Spleen (tissue), 11 donors: ENCODE measurements at regions not wholly inside any gene's neighbourhood (a gene's known extent, or its start where the extent isn't known, plus 50 kb on each side); places are given as distances from the start of the nearest gene placed in this dataset.

Experiments
- DNase-seq: peaks from one replicate; pipeline ENCODE4 v3.0.0-alpha.2; 2020
- H3K27ac ChIP-seq, 8 donors: fragments of 200-600 bp; sonication (generic) in 7 of 8; 1 replicate in 4 of 8; 2 replicates in 4 of 8; pipeline versions ENCODE4 v1.5.0 to v1.8.0; 2016 to 2021; ENCODE audit warnings: inconsistent platforms in 4 of 8, mild to moderate bottlenecking in 4 of 8, moderate library complexity in 1 of 8
- H3K27me3 ChIP-seq, 7 donors: fragments of 200-600 bp; sonication (generic) in 6 of 7; replicated peaks in 1 of 7; 1 replicate in 4 of 7; 2 replicates in 3 of 7; pipeline versions ENCODE4 v1.5.0 to v1.8.0; 2016 to 2021; ENCODE audit warnings: inconsistent platforms in 3 of 7, mild to moderate bottlenecking in 1 of 7
- H3K36me3 ChIP-seq, 6 donors: fragments of 200-600 bp; sonication (generic) in 5 of 6; 1 replicate in 4 of 6; 2 replicates in 2 of 6; pipeline versions ENCODE4 v1.5.0 to v1.8.0; 2016 to 2021; ENCODE audit warnings: inconsistent platforms in 2 of 6
- H3K4me1 ChIP-seq, 6 donors: fragments of 200-600 bp; sonication (generic) in 5 of 6; 1 replicate in 3 of 6; 2 replicates in 3 of 6; pipeline versions ENCODE4 v1.5.0 to v1.8.0; 2016 to 2021; ENCODE audit warnings: inconsistent platforms in 3 of 6
- H3K4me3 ChIP-seq, 8 donors: fragments of 200-600 bp; sonication (generic) in 7 of 8; 1 replicate in 4 of 8; 2 replicates in 4 of 8; pipeline versions ENCODE4 v1.5.0 to v1.8.0; 2016 to 2021; ENCODE audit warnings: inconsistent platforms in 4 of 8, mild to moderate bottlenecking in 4 of 8, moderate library complexity in 2 of 8
- H3K9me3 ChIP-seq, 8 donors: fragments of 200-600 bp; sonication (generic) in 7 of 8; 1 replicate in 4 of 8; 2 replicates in 4 of 8; pipeline versions ENCODE4 v1.5.0 to v1.8.0; 2016 to 2021; ENCODE audit warnings: inconsistent platforms in 4 of 8
- POLR2A ChIP-seq, 3 donors: fragments of 450-650 bp; IDR thresholded peaks; one replicate each; pipeline ENCODE4 v1.5.1; 2017; ENCODE audit warnings: antibody characterized with exemption in 3 of 3, mild to moderate bottlenecking in 1 of 3
- POLR2AphosphoS5 ChIP-seq, 3 donors: sonication (generic); formaldehyde crosslinking; IDR thresholded peaks; one replicate each; pipeline ENCODE4 v1.5.1; 2017; ENCODE audit warnings: antibody characterized with exemption in 3 of 3
- WGBS, 5 donors: extraction: QIAGEN DNeasy Blood & Tissue Kit in 3 of 5; methylation state at CpG; one replicate each; pipeline versions ENCODE4 v1.1.5 to v1.1.7; 2013 to 2018; 5-methylcytosine and 5-hydroxymethylcytosine counted together
- intact Hi-C: fragments of 100-400 bp; cut with DNase I; formaldehyde crosslinking; loops from one replicate; pipeline ENCODE4 v1.15.0; 2023; ENCODE audit warnings: low total_unique reads
- TF ChIP-seq, protein P1 (sequence below), 11 experiments: fragments of 200-600 bp in 7 of 11; fragments of 450-650 bp in 4 of 11; sonication (generic) in 4 of 11; IDR thresholded peaks in 8 of 11; conservative IDR thresholded peaks in 3 of 11; 1 replicate in 7 of 11; 2 replicates in 4 of 11; pipeline versions ENCODE4 v1.4.0 to v1.8.0; 2016 to 2021; ENCODE audit warnings: antibody characterized with exemption in 11 of 11, inconsistent platforms in 4 of 11, mild to moderate bottlenecking in 1 of 11
- donor health status: healthy with polysubstance abuse.
- donor health status: DM: no; HTN: no; CAD: no; lungs with moderate emphysema.
- donor health status: DM: no; HTN: no; CAD: no.
- donor health status: Bipolar disorder and iron deficiency.
- donor health status: healthy.
- donor health status: DM: no; HTN: no; CAD: no.
- donor health status: DM: yes; HTN: yes; CAD: no.

DNA sequence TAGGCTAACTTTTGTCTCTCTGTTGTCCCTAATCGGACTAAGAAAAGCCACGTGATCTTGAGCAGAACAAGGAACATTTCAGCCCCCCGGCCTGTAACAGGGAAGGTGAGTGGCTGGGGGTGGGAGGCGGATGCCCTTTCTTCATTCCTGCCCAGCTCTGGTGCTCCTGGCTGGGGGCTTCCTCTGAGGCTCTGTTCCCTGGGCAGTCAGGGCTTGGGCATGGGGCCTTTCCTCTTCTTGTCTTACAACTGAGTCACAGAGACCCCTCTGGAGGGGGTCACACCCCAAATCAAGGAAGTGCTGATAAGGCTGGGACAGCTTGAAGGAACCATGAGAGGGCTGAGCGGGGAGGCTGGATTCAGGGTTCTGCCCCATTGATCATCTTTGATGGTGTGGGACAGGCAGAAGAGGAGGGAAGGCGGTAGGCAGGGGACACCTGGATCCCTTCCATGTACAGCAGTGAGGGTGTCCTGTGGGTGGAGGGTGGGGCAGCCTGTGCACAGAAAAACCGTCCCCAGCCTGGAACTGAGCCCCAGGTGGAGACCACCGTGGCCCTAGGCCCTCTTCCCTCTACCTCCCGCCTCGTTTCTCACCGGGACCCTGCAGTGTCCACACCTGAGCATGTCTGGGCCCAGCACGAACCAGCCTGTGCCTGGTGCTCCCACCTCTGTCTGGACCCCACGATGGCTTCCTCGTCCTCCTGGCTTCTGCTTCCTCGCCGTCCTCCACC, 257.7 kb upstream of the IRX1 start:
- H3K9me3 ChIP-seq: peaks cover 0 to 6% (median 0%) of the 10 kb centered on the region in 8 donors
- no peaks in the 10 kb centered on the region for H3K36me3 ChIP-seq
- no peak overlapping the region for H3K27ac ChIP-seq
- H3K4me3 ChIP-seq: no peak overlapping the region
- WGBS, 5 donors: 78 to 88% (median 83%) methylated on average over 16 of the region's 16 CpGs
- H3K27me3 ChIP-seq: no peaks in the 10 kb centered on the region
- no peak for DNase-seq
- intact Hi-C loops: no loop called here
- TF ChIP-seq POLR2AphosphoS5 (IDR thresholded peaks at IDR 0.05) (no peak), POLR2A (IDR thresholded peaks at IDR 0.05) (no peak)
- TF ChIP-seq, protein P1, sequence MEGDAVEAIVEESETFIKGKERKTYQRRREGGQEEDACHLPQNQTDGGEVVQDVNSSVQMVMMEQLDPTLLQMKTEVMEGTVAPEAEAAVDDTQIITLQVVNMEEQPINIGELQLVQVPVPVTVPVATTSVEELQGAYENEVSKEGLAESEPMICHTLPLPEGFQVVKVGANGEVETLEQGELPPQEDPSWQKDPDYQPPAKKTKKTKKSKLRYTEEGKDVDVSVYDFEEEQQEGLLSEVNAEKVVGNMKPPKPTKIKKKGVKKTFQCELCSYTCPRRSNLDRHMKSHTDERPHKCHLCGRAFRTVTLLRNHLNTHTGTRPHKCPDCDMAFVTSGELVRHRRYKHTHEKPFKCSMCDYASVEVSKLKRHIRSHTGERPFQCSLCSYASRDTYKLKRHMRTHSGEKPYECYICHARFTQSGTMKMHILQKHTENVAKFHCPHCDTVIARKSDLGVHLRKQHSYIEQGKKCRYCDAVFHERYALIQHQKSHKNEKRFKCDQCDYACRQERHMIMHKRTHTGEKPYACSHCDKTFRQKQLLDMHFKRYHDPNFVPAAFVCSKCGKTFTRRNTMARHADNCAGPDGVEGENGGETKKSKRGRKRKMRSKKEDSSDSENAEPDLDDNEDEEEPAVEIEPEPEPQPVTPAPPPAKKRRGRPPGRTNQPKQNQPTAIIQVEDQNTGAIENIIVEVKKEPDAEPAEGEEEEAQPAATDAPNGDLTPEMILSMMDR (IDR thresholded peaks at IDR 0.05 in 8 of 11, conservative IDR thresholded peaks at IDR 0.05 in 3 of 11): no peak
- H3K4me1 ChIP-seq: no peaks in the 10 kb centered on the region

DNA sequence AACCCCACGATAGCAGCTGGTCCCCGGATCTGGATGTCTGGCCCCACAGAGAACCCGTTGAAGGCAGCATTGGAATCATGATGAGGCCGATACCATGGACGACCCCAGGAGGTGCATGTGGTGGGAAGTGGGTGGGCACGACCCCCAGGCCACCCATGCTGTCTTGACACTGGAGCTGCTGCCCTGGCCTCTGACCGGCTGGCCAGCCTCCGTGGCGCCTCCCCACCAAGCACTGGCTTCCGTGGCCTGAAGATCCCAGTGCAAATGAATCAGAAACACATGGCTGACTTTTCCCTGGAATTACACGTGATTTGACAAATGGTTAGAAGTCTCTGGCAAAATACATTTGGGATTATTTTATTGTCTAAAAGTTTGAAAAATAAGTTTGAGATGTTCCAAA, 259.0 kb upstream of the IRX1 start:
- DNase-seq: no peak
- TF ChIP-seq POLR2AphosphoS5 (IDR thresholded peaks at IDR 0.05): no peak
- TF ChIP-seq, protein P1 (IDR thresholded peaks at IDR 0.05 in 8 of 11, conservative IDR thresholded peaks at IDR 0.05 in 3 of 11): no peak
- TF ChIP-seq POLR2A (IDR thresholded peaks at IDR 0.05): no peak

DNA sequence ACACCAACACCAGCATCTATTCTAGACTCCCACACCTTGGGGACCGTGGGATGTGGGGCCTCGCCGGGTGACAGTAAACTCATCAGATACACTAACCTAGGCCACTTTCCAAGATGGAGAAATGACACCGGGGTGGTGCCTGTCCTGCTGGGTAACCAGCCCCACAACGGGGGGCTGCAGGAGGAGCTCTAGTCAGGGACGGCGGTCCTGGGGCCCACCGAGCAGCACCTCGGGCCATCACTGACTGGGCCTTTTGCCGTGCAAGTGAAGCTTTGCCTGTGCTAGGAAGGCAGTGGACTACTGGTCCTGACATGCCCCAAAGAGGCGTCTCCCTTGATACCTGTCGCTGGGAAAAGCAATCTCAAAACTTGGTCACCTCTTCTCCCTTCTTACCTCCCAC, 260.3 kb upstream of the IRX1 start:
- Histone ChIP-seq H3K4me3 (no peak overlapping the region), H3K27ac (no peak overlapping the region), H3K36me3 (no peaks in the 10 kb centered on the region), H3K9me3 (peaks cover 0 to 6% (median 0%) of the 10 kb centered on the region in 8 donors), H3K4me1 (no peaks in the 10 kb centered on the region), H3K27me3 (no peaks in the 10 kb centered on the region)
- intact Hi-C loops: no loop called here
- no peak for DNase-seq
- WGBS, 5 donors: 78 to 93% (median 83%) methylated on average over 8 to 12 of the region's 12 CpGs
- no peak for TF ChIP-seq POLR2A (IDR thresholded peaks at IDR 0.05)
- TF ChIP-seq, protein P1 (IDR thresholded peaks at IDR 0.05 in 8 of 11, conservative IDR thresholded peaks at IDR 0.05 in 3 of 11): no peak

More for the DNA sequence above, 259.0 kb upstream of the IRX1 start:
- intact Hi-C loops: no loop called here
- Histone ChIP-seq H3K27me3 (no peaks in the 10 kb centered on the region), H3K4me1 (no peaks in the 10 kb centered on the region), H3K4me3 (no peak overlapping the region), H3K27ac (no peak overlapping the region), H3K9me3 (peaks cover 0 to 6% (median 0%) of the 10 kb centered on the region in 8 donors), H3K36me3 (no peaks in the 10 kb centered on the region)
- 69 to 83% (median 74%) methylated on average over 5 to 11 of the region's 11 CpGs for WGBS, 5 donors

DNA sequence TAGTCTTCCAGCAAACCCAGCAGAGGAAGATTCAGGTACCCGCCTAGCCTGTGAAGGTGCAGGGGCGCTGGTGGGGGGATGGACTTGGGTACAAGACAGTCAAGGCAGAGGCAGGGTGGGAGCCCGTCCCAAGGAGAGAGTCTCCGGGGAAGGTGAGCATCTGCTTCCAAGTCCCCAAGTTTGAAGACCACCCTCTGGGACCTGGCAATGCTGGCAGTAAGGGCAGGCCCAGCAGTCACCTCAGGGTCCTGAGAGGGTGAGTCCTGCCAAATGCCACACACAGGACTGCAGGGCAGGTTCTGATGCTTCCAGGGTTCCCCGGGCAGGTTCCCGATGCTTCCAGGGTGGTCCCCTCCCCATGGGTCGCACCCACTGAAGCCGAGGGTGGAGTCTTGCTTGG, 261.8 kb upstream of the IRX1 start:
- intact Hi-C loops: no loop called here
- Histone ChIP-seq H3K4me3 (no peak overlapping the region), H3K9me3 (peaks cover 0 to 9% (median 0%) of the 10 kb centered on the region in 8 donors), H3K27ac (no peak overlapping the region), H3K4me1 (no peaks in the 10 kb centered on the region), H3K36me3 (no peaks in the 10 kb centered on the region), H3K27me3 (no peaks in the 10 kb centered on the region)
- TF ChIP-seq POLR2A (IDR thresholded peaks at IDR 0.05) (no peak), POLR2AphosphoS5 (IDR thresholded peaks at IDR 0.05) (no peak)
- TF ChIP-seq, protein P1 (IDR thresholded peaks at IDR 0.05 in 8 of 11, conservative IDR thresholded peaks at IDR 0.05 in 3 of 11): no peak
- DNase-seq: no peak
- 72 to 93% (median 86%) methylated on average over 6 to 8 of the region's 8 CpGs for WGBS, 5 donors
